ENCODE measurements at regions not wholly inside any gene's neighbourhood (a gene's known extent, or its start where the extent isn't known, plus 50 kb on each side); places are given as distances from the start of the nearest gene placed in this dataset.

DNA sequence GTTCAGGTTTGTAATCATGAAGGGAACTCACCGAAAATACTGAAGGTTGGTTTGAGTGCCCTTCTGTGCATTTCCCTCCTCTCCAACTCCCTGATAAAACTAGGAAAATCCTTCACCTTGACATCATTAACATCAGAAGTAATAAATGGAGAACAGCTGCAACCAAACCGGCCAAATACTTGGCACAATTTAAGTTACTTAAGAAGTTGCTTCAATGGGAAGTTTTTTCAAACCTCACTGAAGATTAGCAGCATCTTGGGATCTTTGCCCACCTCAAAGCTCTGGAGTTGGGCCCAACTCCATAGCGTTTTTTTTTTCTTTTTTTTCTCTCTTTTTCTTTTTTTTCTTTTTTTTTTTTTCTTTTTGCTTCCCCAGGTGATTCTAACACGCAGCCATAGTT, 784.8 kb downstream of the KCNA4 start:
- TF ChIP-seq CTCF (IDR thresholded peaks at IDR 0.05; ENCODE audit: insufficient read depth, low read length) (no peak), POLR2AphosphoS5 (IDR thresholded peaks at IDR 0.05; ENCODE audit: low read depth) (no peak), SPI1 (IDR thresholded peaks at IDR 0.05; ENCODE audit: borderline replicate concordance, low read depth) (no peak)

All from HL-60 (cell line).